Epithelial cell of proximal tubule (primary cell): ENCODE measurements at regions not wholly inside any gene's neighbourhood (a gene's known extent, or its start where the extent isn't known, plus 50 kb on each side); places are given as distances from the start of the nearest gene placed in this dataset.
A peak's percentile ranks its signal among the peaks of the same experiment; 100 is the strongest.
"Not testable (repeated sequence)": the region's sequence is repeated elsewhere in the genome, so short reads cannot be mapped to it uniquely, and the experiment has no call there.

ENCODE experiments used
- DNase-seq: peaks from one replicate; pipeline ENCODE4 v3.0.0-alpha.2; 2011; ENCODE audit warnings: low read depth
- H3K4me3 ChIP-seq: 2 replicates; pipeline ENCODE4 v1.5.1; 2011; ENCODE audit warnings: low read depth, mild to moderate bottlenecking, low read length
- CTCF ChIP-seq: conservative IDR thresholded peaks from 2 replicates; pipeline ENCODE4 v1.5.1; 2012; ENCODE audit warnings: low read depth, mild to moderate bottlenecking, low read length

DNA sequence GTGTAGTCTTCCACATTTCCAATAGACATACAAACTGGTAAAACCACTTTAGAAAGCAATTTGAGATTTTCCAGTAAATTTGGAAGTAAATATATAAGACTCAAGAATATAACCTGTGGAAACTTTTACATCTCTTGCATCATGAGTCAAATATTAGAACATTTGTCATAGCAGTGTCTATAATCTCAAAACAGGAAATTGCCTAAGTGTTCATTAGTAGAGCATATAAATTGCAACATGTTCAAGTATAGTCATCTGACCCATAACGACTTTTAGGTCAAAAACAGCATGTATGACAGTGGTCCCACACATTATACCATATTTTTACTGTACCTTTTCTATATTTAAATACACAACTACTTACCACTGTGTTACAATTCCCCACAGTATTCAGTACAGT, 555.9 kb upstream of the VRK2 start:
- no peak for DNase-seq
- H3K4me3 ChIP-seq, result no peak overlapping the region
- TF ChIP-seq CTCF, result no peak

- TF ChIP-seq CTCF, result no peak
Observed at GRCh38 chr2:57491213-57491612, 555.4 kb upstream of the VRK2 start.

DNA sequence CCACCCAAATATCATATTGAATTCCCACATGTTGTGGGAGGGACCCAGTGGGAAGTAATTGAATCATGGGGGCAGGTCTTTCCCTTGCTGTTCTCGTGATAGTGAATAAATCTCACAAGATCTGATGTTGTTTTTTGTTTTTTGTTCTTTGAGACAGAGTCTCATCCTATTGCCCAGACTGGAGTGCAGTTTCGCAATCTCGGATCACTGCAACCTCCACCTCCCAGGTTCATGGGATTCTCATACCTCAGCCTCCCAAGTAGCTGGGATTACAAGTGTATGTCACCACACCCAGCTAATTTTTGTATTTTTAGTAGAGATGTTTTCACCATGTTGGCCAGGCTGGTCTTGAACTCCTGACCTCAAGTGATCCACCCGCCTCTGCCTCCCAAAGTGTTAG, 552.6 kb upstream of the VRK2 start:
- not testable (repeated sequence) for H3K4me3 ChIP-seq, DNase-seq

More at GRCh38 chr2:57491213-57491612, 555.4 kb upstream of the VRK2 start:
- no peak for DNase-seq
- H3K4me3 ChIP-seq, result no peak overlapping the region

- no peak overlapping the region for H3K4me3 ChIP-seq
- peak; percentile 2 for DNase-seq
- peak; percentile 88 for TF ChIP-seq CTCF
Observed at GRCh38 chr2:57497489-57498096, 549.0 kb upstream of the VRK2 start.

DNA sequence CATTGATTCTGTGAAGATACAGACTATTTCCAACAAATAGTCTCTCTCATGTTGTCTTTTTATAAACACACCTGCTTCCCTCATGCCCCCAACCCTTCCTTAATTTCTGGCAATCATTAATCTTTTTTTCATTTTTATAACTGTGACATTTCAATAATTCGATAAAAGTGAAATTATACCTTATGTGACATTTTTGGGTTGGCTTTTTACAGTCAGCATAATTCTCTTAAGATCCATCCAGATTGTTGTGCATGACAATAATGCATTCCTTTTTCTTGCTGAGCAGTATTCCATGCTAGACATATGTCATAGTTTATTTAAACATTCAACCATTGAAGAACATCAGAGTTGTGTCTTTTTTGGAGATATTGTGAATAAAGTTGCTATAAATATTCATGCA, 541.8 kb upstream of the VRK2 start:
- DNase-seq, result no peak
- no peak for TF ChIP-seq CTCF
- H3K4me3 ChIP-seq, result no peak overlapping the region

GRCh38 chr2:57509189-57509588, 537.4 kb upstream of the VRK2 start:
- no peak for DNase-seq
- TF ChIP-seq CTCF, result no peak
- no peak overlapping the region for H3K4me3 ChIP-seq

DNA sequence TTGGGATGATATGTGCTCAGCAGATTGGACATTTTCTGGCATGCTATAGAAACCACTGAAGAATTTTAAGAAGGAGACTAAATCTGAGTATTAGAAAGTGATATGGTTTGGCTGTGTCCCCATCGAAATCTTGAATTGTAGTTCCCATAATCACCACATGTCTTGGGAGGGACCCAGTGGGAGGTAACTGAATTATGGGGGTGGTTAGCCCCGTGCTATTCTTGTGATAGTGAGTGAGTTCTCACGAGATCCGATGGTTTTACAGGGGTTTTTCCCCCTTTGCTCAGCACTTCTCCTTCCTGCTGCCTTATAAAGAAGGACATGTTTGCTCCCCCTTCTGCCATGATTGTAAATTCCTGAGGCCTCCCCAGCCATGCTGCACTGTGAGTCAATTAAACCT, 535.9 kb upstream of the VRK2 start:
- no peak overlapping the region for H3K4me3 ChIP-seq
- DNase-seq, result no peak
- TF ChIP-seq CTCF, result no peak
